CD4-positive, alpha-beta T cell treated with Interleukin-10 for 1 hour (primary cell): ENCODE measurements at regions not wholly inside any gene's neighbourhood (a gene's known extent, or its start where the extent isn't known, plus 50 kb on each side); places are given as distances from the start of the nearest gene placed in this dataset.
"Not testable (repeated sequence)": the region's sequence is repeated elsewhere in the genome, so short reads cannot be mapped to it uniquely, and the experiment has no call there.

ENCODE experiments used
- DNase-seq: peaks from one replicate; pipeline ENCODE4 v3.0.0-alpha.2; 2020

DNA sequence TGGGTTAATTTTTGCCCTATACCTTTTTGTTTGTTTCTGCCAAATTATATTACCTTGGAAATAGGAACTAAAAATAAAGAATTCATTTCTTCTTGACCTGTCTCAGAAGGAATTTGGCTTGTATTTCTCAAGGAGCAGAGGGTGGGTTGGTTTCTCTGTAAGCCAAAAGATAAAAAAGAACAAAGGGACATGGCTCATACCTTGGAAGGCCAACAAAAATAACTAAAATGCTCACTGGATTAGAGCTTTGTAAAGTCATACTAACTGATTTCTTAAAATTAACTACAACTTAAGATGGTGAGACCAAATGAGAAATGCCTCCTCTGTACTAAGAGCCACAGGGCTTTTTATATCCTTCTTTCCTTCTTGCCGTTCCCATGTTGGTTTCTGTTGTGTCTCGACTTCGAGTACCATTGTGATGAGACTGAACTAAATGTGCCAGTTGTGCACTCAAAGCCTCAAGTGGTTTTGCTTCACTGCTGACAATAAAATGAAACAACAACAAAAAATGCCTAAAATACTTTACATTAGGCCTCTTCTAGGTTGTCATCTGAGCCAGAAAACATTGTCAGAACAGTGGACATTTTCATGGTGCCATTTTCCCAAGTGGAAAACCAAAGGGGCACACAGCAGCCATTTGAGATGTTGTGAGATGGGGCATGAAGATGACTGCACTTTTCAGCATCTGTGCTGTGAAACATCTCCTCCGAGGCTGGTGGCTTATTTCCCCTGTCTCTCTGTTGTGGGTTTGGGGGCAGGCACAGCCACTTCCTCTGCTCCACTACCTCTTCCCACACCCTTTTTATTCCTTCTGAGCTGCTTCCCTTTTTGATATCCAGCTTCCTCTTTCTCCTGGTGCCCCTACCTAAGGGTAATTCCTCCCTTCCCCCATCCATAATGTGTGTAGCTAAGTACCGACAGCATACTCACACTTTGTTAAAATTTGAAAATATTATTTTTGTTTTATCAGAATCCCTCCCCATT lies 51.8 kb upstream of the AGR3 start:
- peak; percentile 20 for DNase-seq

DNA sequence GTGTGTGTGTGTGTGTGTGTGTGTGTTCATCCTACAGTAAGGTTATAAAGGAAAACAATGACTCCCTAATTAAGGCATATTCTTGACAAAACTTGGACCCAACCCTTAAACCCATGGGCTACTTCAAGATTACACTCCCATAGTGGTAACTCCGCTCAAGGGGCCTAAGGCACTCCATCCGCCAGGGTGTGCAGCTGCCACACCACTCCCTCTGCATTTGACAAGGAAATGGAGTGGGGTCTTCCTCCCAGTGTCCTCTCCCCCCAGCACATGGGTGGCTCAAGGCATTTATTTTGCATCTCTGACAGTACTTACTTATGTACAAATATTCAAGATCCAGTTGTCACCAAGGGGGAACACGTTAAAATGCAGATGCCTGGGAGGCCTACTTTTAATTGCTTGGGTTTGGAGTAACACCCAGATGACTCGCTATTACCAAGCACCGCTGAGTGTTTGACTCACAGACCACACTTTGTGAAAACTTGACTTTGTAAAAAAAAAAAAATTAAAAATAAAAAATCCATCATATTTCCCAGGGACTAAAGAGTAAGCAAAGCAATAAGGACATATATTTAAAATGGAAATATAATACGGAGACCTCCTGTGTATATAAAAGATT lies 53.0 kb upstream of the AGR3 start:
- no peak for DNase-seq

- DNase-seq = no peak
Observed at GRCh38 chr7:16935341-16935735, 53.6 kb upstream of the AGR3 start.

- no peak for DNase-seq
Observed at GRCh38 chr7:16936626-16937422, 55.0 kb upstream of the AGR3 start.

- no peak for DNase-seq
Observed at GRCh38 chr7:16939161-16939560, 57.4 kb upstream of the AGR3 start.

GRCh38 chr7:16940776-16941175 lies 59.0 kb upstream of the AGR3 start:
- DNase-seq = no peak

DNA sequence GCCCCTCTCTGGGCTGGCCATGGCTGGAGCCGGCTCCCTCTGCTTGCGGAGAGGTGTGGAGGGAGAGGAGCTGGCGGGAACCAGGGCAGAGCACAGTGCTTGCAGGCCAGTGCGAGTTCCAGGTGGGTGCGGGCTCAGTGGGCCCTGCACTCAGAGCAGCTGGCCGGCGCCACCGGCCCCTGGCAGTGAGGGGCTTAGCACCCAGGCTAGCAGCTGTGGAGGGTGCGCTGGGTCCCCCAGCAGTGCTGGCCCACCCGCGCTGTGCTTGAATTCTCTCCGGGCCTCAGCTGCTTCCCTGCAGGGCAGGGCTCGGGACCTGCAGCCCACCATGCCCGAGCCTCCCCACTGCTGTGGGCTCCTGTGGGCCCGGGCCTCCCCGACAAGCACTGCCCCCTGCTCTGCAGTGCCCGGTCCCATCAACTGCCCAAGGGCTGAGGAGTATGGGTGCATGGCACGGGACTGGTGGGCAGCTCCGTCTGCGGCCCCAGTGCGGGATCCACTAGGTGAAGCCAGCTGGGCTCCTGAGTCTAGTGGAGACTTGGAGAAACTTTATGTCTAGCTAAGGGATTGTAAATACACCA lies 61.2 kb upstream of the AGR3 start:
- no peak for DNase-seq

DNA sequence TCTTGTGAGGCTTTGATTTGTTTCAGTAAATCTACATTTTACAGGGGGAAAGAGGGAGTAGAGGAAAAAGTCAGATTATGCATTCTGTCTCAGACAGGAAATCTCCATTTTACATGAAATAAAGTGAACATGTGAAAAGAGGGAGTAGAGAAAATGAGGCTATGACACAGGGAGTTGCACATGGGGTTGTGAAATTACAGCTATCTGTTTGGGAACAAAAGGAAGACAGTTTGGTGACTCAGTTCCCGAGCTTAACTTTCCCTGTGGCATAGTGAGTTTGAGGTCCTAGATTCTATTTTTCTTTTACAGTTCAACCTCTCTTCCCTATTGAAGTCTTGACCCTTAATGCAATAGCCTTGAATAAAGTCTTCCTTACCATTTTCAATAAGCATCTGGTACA lies 63.2 kb upstream of the AGR3 start:
- no peak for DNase-seq

GRCh38 chr7:16945372-16945771 lies 63.6 kb upstream of the AGR3 start:
- no peak for DNase-seq

DNA sequence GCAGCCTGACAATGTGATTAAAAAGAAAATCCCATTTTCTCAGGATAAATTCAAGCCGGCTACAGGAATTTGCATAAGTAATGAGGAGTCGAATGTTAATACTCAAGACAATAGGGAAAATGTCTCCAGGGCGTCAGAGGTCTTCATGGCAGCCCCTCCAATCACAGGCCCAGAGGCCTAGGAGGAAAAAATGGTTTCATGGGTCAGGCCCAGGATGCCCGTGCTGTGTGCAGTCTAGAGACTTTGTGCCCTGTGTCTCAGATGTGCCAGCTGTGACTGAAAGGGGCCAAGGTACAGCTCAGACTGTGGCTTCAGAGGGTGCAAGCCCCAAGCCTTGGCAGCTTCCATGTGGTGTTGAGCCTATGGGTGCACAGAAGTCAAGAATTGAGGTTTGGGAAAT lies 66.3 kb upstream of the AGR3 start:
- DNase-seq = not testable (repeated sequence)

- no peak for DNase-seq
Observed at GRCh38 chr7:16951483-16952080, 69.8 kb upstream of the AGR3 start.

- DNase-seq = no peak
Observed at GRCh38 chr7:16954321-16954720, 72.5 kb upstream of the AGR3 start.

- DNase-seq = no peak
Observed at GRCh38 chr7:16958724-16959123, 76.9 kb upstream of the AGR3 start.

DNA sequence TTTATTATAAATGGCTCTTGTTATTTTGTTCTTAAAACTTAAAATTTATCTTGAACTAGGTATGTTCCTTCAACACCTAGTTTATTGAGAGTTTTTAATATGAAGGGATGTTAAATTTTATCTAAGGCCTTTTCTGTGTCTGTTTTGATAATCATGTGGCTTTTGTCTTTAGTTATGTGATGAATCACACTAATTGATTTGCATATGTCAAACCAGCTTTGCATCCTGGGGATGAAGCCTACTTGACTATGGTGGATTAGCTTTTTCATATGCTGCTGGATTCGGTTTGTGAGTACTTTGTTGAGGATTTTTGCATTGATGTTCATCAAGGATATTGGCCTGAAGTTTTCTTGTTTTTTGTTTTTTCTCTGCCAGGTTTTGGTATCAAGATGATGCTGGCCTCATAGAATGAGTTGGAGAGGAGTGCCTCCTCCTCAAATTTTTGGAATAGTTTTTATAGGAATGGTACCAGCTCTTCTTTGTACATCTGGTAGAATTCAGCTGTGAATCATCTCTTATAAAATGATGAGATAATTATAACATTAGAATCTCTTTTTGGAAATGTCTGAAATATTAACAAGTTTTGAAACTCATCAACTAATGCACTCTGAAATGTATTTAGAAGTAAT lies 78.7 kb upstream of the AGR3 start:
- DNase-seq = no peak

GRCh38 chr7:16961641-16962040 lies 79.9 kb upstream of the AGR3 start:
- DNase-seq = no peak

GRCh38 chr7:16963044-16963443 lies 81.3 kb upstream of the AGR3 start:
- DNase-seq = no peak

DNA sequence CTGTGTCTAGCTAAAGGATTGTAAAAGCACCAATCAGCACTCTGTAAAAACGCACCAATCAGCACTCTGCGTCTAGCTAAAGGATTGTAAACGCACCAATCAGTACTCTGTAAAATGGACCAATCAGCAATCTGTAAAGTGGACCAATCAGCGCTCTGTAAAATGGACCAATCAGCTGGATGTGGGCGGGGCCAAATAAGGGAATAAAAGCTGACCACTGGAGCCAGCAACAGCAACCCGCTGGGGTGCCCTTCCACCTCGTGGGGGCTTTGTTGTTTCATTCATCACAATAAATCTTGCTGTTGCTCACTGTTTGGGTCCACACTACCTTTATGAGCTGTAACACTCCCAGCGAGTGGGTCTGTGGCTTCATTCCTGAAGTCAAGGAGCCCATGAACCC lies 83.9 kb upstream of the AGR3 start:
- not testable (repeated sequence) for DNase-seq

GRCh38 chr7:16967300-16967811 lies 85.6 kb upstream of the AGR3 start:
- no peak for DNase-seq

- DNase-seq = no peak
Observed at GRCh38 chr7:16970732-16971482, 89.1 kb upstream of the AGR3 start.

- no peak for DNase-seq
Observed at GRCh38 chr7:16975712-16976111, 93.9 kb upstream of the AGR3 start.
